Activated naive CD4-positive, alpha-beta T cell treated with anti-CD3 and anti-CD28 coated beads, Interleukin-2, amount 10 ng/mL, durations not matched to agents 7 days and 5 days (primary cell): ENCODE measurements at regions not wholly inside any gene's neighbourhood (a gene's known extent, or its start where the extent isn't known, plus 50 kb on each side); places are given as distances from the start of the nearest gene placed in this dataset.
"Not testable (repeated sequence)": the region's sequence is repeated elsewhere in the genome, so short reads cannot be mapped to it uniquely, and the experiment has no call there.

Experiments
- CTCF ChIA-PET: fragments of 350-600 bp; sonication (Branson Sonifier 250); formaldehyde crosslinking; loops from one replicate; lab custom pipeline; 2021; ENCODE audit warnings: antibody characterized with exemption; lab: Charles Lee
- DNase-seq: peaks from one replicate; pipeline ENCODE4 v3.0.0-alpha.2; 2020
- H3K27ac Mint-ChIP-seq: one replicate; pipeline ENCODE4 v1.8.0; 2021; ENCODE audit warnings: mild to moderate bottlenecking, moderate library complexity, mixed read lengths
- H3K27me3 Mint-ChIP-seq: one replicate; pipeline ENCODE4 v1.8.0; 2021; ENCODE audit warnings: mild to moderate bottlenecking, mixed read lengths
- H3K36me3 Mint-ChIP-seq: one replicate; pipeline ENCODE4 v1.8.0; 2021; ENCODE audit warnings: mixed read lengths
- H3K4me1 Mint-ChIP-seq: one replicate; pipeline ENCODE4 v1.8.0; 2021; ENCODE audit warnings: mixed read lengths
- H3K4me3 Mint-ChIP-seq: one replicate; pipeline ENCODE4 v1.8.0; 2021; ENCODE audit warnings: mild to moderate bottlenecking, moderate library complexity, mixed read lengths
- H3K9me3 Mint-ChIP-seq: one replicate; pipeline ENCODE4 v1.8.0; 2021; ENCODE audit warnings: mixed read lengths

DNA sequence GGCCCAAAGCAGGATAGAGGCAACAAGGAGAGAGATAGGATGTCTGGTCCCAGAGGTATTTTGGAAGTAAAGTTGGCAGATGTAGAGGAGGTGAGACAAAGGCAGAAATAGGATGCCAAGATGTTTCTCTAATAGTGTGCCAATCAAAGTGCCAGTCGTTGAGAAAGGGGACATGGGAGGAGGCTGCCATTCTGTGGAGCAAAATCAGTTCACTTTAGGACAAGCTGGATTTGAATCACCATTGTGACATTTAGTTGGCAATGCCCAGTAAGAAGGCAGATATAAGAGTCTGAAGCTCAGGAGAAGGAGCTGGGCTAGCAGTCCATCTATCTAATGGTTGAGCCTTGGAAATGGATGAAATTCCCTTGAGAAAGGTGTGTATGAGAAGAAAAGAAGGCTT is 53.8 kb downstream of the ADRB2 start:
- Mint-ChIP-seq H3K4me1 (no peaks in the 10 kb centered on the region), H3K9me3 (no peaks in the 10 kb centered on the region), H3K4me3 (no peak overlapping the region), H3K27me3 (peaks cover 9% of the 10 kb centered on the region), H3K36me3 (no peaks in the 10 kb centered on the region), H3K27ac (no peak overlapping the region)
- CTCF ChIA-PET = no interaction called here
- DNase-seq = no peak

DNA sequence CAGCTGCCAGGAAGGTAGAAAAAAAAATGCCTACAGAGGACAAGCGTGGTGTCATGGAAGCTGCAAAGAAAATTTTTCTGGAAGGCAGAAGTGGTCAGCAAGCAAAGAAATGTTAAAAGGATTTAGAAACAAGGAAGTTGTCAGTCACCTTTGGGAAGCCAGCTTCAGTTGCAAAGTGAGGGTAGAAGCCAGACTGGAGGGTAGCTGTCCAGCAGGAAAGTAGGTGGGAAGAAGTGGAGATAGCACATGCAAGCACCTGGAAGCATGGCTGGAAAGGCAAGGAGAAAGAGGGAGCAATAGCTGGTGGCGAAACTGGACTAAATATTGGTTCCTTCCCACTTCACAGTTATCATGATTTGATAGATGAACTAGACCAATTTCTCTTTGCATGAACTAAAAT is 54.3 kb downstream of the ADRB2 start:
- Mint-ChIP-seq H3K4me3 (no peak overlapping the region), H3K4me1 (no peaks in the 10 kb centered on the region), H3K27ac (no peak overlapping the region), H3K9me3 (no peaks in the 10 kb centered on the region), H3K36me3 (no peaks in the 10 kb centered on the region), H3K27me3 (peaks cover 9% of the 10 kb centered on the region)
- CTCF ChIA-PET = no interaction called here
- no peak for DNase-seq

GRCh38 chr5:148882332-148882731 is 55.9 kb downstream of the ADRB2 start:
- H3K36me3 Mint-ChIP-seq = no peaks in the 10 kb centered on the region
- CTCF ChIA-PET = no interaction called here
- H3K9me3 Mint-ChIP-seq = no peaks in the 10 kb centered on the region
- H3K4me3 Mint-ChIP-seq = no peak overlapping the region
- no peak overlapping the region for H3K27ac Mint-ChIP-seq
- H3K4me1 Mint-ChIP-seq = no peaks in the 10 kb centered on the region
- H3K27me3 Mint-ChIP-seq = peaks cover 9% of the 10 kb centered on the region
- DNase-seq = no peak

DNA sequence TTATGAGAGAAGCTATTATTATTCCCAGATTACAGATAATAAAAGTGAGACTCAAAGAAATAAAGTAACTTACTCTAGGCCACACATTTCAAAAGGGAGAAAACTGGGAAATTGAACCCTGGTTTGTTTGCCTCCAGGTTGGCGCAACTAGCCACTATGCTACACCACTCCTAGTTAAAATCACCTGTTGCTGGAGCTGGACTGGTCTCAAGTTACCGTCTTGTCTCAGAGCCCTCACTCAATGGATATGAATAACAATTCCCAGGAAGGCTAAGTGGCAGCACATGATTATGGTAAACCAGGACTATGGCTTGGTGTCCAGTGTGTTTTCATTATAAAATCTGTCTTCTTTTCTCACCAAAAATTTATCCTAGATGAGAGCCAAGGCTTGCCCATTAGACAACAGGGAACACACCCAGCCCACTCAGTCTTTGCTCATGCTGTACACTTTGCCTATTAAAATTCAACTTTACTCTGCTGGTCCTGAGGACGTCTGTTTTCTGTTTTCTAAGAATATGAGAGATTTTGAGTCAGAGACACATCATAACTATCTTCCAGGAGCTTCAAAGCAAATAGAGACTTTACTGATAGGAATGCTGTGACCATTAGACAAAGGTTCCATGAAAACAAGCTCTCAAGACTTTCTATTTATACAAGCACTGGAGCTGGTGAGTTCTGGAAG is 58.1 kb downstream of the ADRB2 start:
- no peaks in the 10 kb centered on the region for H3K36me3 Mint-ChIP-seq
- no peak overlapping the region for H3K27ac Mint-ChIP-seq

GRCh38 chr5:148887123-148887881 is 60.9 kb downstream of the ADRB2 start:
- H3K9me3 Mint-ChIP-seq = no peaks in the 10 kb centered on the region
- DNase-seq = no peak
- H3K36me3 Mint-ChIP-seq = no peaks in the 10 kb centered on the region
- peaks cover 12% of the 10 kb centered on the region for H3K27me3 Mint-ChIP-seq
- H3K4me3 Mint-ChIP-seq = no peak overlapping the region
- H3K4me1 Mint-ChIP-seq = no peaks in the 10 kb centered on the region
- H3K27ac Mint-ChIP-seq = no peak overlapping the region
- CTCF ChIA-PET = interaction anchor here (0.6 kb wide), 1 partner anchor 478 kb away, joined by 3 read pairs; no protein-coding TSS in a partner anchor

More for the DNA sequence above, 58.1 kb downstream of the ADRB2 start:
- Mint-ChIP-seq H3K4me3 (no peak overlapping the region), H3K9me3 (no peaks in the 10 kb centered on the region), H3K27me3 (peaks cover 11% of the 10 kb centered on the region), H3K4me1 (no peaks in the 10 kb centered on the region)
- CTCF ChIA-PET = no interaction called here
- no peak for DNase-seq

DNA sequence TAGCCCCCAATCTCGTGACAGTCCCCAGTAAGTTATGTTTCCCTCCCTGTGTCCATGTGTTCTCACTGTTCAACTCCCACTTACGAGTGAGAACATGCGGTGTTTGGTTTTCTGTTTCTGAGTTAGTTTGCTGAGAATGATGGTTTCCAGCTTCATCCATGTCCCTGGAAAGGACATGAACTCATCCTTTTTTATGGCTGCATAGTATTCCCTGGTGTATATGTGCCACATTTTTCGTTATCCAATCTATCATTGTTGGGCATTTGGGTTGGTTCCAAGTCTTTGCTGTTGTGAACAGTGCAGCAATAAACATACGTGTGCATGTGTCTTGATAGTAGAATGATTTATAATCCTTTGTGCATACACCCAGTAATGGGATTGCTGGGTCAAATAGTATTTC is 63.5 kb downstream of the ADRB2 start:
- H3K27ac Mint-ChIP-seq, DNase-seq, H3K4me3 Mint-ChIP-seq, H3K4me1 Mint-ChIP-seq, CTCF ChIA-PET, H3K9me3 Mint-ChIP-seq, H3K36me3 Mint-ChIP-seq: not testable (repeated sequence)
- peaks cover 12% of the 10 kb centered on the region for H3K27me3 Mint-ChIP-seq

GRCh38 chr5:148895441-148895840 is 69.0 kb downstream of the ADRB2 start:
- CTCF ChIA-PET, H3K4me1 Mint-ChIP-seq, H3K27ac Mint-ChIP-seq, H3K9me3 Mint-ChIP-seq, DNase-seq, H3K27me3 Mint-ChIP-seq, H3K36me3 Mint-ChIP-seq, H3K4me3 Mint-ChIP-seq: not testable (repeated sequence)

DNA sequence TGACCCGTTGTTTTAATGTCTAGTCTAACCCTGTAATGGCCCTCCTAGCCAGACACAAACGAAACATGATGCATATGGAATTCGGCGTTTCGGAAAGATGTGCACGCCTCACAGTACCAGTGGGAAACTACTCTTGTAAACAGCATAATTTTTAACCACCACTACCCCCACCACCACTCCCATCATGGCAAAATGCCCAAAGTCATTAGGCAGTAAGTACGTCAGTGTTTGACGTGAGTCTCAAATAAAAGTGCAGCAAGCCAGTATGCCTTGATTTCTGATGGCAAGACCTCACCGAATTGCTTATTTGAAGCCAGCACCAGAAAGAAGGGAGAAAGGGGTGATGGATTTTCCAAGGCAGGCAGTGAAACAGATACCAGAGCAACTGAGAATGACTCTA is 71.4 kb downstream of the ADRB2 start:
- no peak overlapping the region for H3K27ac Mint-ChIP-seq
- no peaks in the 10 kb centered on the region for H3K36me3 Mint-ChIP-seq
- H3K27me3 Mint-ChIP-seq = no peaks in the 10 kb centered on the region
- H3K9me3 Mint-ChIP-seq = no peaks in the 10 kb centered on the region
- no peak overlapping the region for H3K4me3 Mint-ChIP-seq
- CTCF ChIA-PET = no interaction called here
- no peaks in the 10 kb centered on the region for H3K4me1 Mint-ChIP-seq
- no peak for DNase-seq

GRCh38 chr5:148898413-148899075 is 72.1 kb downstream of the ADRB2 start:
- no peaks in the 10 kb centered on the region for H3K4me1 Mint-ChIP-seq
- no peak overlapping the region for H3K4me3 Mint-ChIP-seq
- no peaks in the 10 kb centered on the region for H3K27me3 Mint-ChIP-seq
- DNase-seq = no peak
- no peaks in the 10 kb centered on the region for H3K36me3 Mint-ChIP-seq
- H3K27ac Mint-ChIP-seq = no peak overlapping the region
- no peaks in the 10 kb centered on the region for H3K9me3 Mint-ChIP-seq
- CTCF ChIA-PET = interaction anchor here (0.6 to 0.8 kb wide), 2 partner anchors 26 to 386 kb away, joined by 3 to 5 read pairs; no protein-coding TSS in a partner anchor

DNA sequence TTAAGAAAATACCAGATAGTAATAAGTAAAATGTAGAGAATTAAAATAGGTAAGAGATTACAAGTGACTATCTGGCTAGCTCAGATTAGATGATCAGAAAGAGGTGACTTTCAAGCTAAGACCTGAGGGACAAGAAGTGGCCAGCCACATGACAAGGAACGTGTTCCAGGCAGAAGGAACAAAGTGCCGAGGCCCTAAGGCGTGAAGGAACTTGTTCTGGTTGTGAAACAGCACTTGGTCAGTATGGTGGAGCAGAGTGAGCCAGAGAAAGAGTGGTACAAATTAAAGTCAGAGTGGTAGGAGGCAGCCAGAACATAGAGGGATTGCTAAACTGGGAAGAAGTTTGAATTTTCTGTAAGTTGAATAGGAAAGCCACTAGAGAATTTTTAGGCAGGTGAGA is 73.6 kb downstream of the ADRB2 start:
- no peaks in the 10 kb centered on the region for H3K36me3 Mint-ChIP-seq
- H3K27me3 Mint-ChIP-seq = no peaks in the 10 kb centered on the region
- no peak overlapping the region for H3K4me3 Mint-ChIP-seq
- DNase-seq = no peak
- H3K27ac Mint-ChIP-seq = no peak overlapping the region
- CTCF ChIA-PET = no interaction called here
- no peaks in the 10 kb centered on the region for H3K9me3 Mint-ChIP-seq
- H3K4me1 Mint-ChIP-seq = no peaks in the 10 kb centered on the region

GRCh38 chr5:148902478-148902877 is 76.1 kb downstream of the ADRB2 start:
- Mint-ChIP-seq H3K4me3 (no peak overlapping the region), H3K9me3 (no peaks in the 10 kb centered on the region), H3K27ac (no peak overlapping the region), H3K4me1 (no peaks in the 10 kb centered on the region), H3K27me3 (no peaks in the 10 kb centered on the region), H3K36me3 (no peaks in the 10 kb centered on the region)
- no peak for DNase-seq
- CTCF ChIA-PET = no interaction called here

GRCh38 chr5:148903587-148903986 is 77.2 kb downstream of the ADRB2 start:
- no peaks in the 10 kb centered on the region for H3K36me3 Mint-ChIP-seq
- no peak overlapping the region for H3K4me3 Mint-ChIP-seq
- CTCF ChIA-PET = interaction anchor here (1.3 kb wide), 1 partner anchor 173 kb away, joined by 3 read pairs; no protein-coding TSS in a partner anchor
- H3K9me3 Mint-ChIP-seq = no peaks in the 10 kb centered on the region
- H3K27ac Mint-ChIP-seq = no peak overlapping the region
- no peaks in the 10 kb centered on the region for H3K27me3 Mint-ChIP-seq
- no peaks in the 10 kb centered on the region for H3K4me1 Mint-ChIP-seq
- DNase-seq = no peak

DNA sequence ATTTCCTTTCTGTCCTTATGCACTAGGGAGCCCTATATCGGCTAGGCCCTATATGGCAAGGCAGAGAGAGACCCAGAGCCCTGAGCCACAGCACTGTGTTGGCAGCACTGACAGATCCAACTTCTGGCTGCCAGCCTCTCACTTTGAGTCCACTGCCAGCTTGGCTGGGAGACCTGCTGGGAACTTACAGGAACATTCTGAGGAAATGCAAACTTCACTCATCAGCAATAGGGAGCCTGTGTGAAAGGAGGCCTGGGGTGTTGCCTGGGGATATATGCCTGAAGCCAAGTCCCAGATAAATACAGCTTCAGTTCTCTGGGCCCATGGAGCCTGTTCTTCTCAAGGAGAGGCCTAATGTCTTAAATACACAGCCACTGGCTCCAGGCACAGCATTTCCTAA is 78.0 kb downstream of the ADRB2 start:
- CTCF ChIA-PET = interaction anchor here (1.3 kb wide), 1 partner anchor 174 kb away, joined by 3 read pairs; no protein-coding TSS in a partner anchor
- Mint-ChIP-seq H3K27me3 (no peaks in the 10 kb centered on the region), H3K9me3 (no peaks in the 10 kb centered on the region), H3K27ac (no peak overlapping the region), H3K4me3 (no peak overlapping the region), H3K4me1 (no peaks in the 10 kb centered on the region), H3K36me3 (no peaks in the 10 kb centered on the region)
- no peak for DNase-seq

DNA sequence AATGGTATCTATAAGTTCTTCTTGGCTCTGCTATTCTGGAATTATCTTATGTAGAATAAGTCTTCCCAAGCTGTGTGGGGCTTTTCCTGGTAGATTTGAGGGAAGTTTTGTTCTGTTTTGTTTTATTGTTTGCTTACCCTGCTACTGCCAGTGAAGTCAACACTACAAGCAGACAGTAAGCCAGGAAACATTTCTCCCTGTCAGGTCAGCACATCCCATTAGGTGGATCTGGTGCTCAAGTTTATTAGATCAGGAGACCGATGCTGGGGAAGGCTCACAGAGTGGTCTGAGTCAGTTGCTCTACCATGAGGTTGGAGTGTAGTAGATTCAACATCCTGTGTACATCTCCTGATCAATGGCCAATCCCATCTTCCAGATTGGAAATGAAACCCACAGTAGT is 79.1 kb downstream of the ADRB2 start:
- Mint-ChIP-seq H3K9me3 (no peaks in the 10 kb centered on the region), H3K4me1 (peaks cover 5% of the 10 kb centered on the region), H3K36me3 (no peaks in the 10 kb centered on the region), H3K27ac (no peak overlapping the region), H3K27me3 (peaks cover 6% of the 10 kb centered on the region), H3K4me3 (no peak overlapping the region)
- DNase-seq = no peak
- CTCF ChIA-PET = no interaction called here
